GM18909 (cell line): ENCODE measurements at regions not wholly inside any gene's neighbourhood (a gene's known extent, or its start where the extent isn't known, plus 50 kb on each side); places are given as distances from the start of the nearest gene placed in this dataset.

ENCODE experiments used
- ATAC-seq: cut with Tn5 transposase; IDR thresholded peaks from one replicate; pipeline ENCODE4 v1.9.1; 2021; ENCODE audit warnings: mild to moderate bottlenecking; ENCODE audit not compliant: unreplicated experiment, poor library complexity

DNA sequence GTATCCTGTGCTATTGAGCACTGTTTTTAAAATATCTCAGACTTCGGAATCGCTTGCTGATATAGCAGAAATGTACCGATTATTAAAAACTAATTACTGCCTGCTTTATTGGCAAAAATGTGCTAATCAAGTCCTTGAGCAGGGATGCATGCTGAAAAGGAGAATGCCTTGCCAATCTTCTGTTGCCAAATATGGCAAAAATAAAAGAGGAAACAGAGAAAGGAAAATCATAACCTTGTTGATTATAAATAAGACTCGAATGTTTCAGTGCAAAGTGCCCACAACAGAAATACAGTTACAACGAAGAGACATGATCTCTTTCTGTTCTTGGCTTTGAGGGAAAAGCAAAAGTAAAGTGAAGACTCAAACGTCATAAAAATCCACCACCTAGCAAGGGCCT lies 248.5 kb downstream of the TMEM182 start:
- ATAC-seq = no peak

DNA sequence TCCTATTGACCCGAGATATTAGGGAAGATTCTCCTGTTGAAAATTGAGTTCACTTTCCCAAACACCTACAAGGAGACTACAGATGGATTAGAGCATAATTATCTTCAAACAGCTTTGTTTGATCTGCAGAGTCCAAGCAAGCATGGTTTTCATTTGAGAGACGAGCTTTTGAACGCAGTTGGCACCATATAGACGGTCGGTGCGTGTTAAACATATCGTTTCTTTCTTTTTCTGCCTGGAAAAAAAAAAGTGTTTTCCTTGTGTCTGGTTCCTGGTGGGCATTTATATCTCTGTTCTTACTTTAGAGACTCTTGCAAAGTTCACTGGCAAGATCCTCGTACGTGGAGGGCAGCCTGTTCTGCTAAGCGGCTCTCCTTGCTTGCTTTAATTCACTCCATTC lies 248.9 kb downstream of the TMEM182 start:
- no peak for ATAC-seq

DNA sequence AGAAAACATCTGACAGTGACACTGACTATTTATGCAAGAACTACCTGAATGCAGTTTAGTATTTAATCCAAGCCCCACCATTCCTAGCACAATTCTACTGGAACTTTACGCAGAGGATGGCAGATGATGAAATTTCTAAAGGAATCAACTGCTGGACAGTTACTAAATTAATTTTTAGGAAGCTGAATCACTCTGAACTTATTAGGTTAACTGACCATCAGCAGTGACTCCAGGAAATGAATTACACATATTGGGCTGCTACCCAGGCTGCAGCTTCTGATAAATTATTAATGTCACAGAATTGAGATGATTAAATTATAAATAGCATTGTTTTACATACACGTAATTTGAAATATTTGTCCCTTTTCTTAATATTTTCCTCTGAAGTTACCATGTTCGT lies 250.8 kb downstream of the TMEM182 start:
- no peak for ATAC-seq

DNA sequence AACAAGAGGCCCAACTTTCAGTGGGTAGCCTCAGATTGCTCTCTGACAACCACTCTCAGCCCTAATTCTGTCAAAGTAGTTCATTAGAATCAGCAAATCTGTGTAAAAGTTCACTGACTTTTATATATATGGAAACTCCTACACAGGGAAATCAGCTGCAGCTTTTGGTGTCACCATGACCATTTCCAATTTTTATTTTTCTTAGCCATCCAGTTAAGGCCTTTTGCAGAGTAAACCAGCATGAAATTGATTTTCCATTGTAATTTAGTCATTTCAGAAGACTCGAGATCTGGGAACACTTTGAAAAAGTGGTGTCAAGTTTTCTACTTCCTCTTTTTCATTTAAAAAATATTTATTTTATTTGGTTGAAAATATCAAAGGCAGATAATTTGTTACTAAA lies 263.2 kb downstream of the TMEM182 start:
- ATAC-seq = no peak

DNA sequence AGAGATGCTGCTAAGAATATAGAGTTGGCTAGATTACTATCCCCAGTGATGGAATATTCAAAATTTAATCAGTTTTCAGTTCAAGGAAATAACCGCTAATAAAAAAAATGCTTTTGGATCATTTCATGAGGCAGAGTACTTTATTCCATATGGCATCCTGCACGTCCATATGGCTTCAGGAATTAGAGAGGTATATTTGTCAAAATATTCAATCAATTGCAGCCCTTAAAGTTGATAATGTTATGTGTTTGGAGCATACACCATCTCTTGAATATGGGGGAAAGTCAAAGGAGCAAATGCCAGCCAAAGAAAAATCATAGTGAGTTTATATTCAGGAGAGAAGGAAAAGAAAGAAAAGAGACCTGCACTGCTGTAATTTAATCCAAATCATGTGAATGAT lies 266.4 kb downstream of the TMEM182 start:
- ATAC-seq = no peak
